ENCODE measurements at regions not wholly inside any gene's neighbourhood (a gene's known extent, or its start where the extent isn't known, plus 50 kb on each side); places are given as distances from the start of the nearest gene placed in this dataset.

DNA sequence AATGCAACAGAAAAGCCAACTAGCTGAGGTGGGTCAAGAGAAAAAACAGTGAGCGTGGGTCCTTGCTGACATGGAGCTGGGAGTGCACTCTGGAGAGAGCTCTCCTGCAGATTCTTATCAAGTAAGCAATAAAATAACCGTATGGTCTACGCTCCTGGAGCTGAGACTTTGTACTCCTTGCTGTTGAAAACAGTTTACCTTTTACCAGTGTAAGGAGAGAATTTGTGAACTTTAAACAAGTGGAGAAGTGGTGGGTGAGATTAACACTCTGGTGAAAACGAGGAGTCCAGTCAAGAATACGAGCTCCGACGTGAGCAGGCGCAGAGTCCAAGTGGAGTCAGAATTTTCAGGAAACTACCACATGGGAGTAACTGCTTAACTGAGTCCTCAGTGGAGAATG is 156.1 kb upstream of the ERCC6L2 start:
- intact Hi-C loops (cut with micrococcal nuclease): no loop called here
- 93% methylated on average over 2 of the region's 8 CpGs for WGBS (ENCODE audit: insufficient coverage)
- Mint-ChIP-seq H3K36me3 (no peaks in the 10 kb centered on the region), H3K4me3 (no peak overlapping the region), H3K27ac (no peak overlapping the region), H3K9me3 (peaks cover 15 to 31% (median 27%) of the 10 kb centered on the region in 7 donors), H3K4me1 (peaks cover 2% of the 10 kb centered on the region), H3K27me3 (ENCODE audit: low read depth in 3 of 3) (peaks cover 0 to 5% (median 3%) of the 10 kb centered on the region in 3 donors)
- Histone ChIP-seq H3K27me3 (ENCODE audit: control insufficient read depth in 2 of 2, insufficient read depth in 2 of 2, low read length in 2 of 2) (peaks cover 0 to 2% of the 10 kb centered on the region in 2 donors), H3K9me3 (replicated peaks in 1 of 2; ENCODE audit: control insufficient read depth in 1 of 2, insufficient read depth in 1 of 2, low read length in 2 of 2) (peaks cover 22 to 37% of the 10 kb centered on the region in 2 donors), H3K79me2 (ENCODE audit: insufficient read depth, low read length) (no peaks in the 10 kb centered on the region), H3K4me2 (replicated peaks; ENCODE audit: extremely low read depth, low read length, poor library complexity, severe bottlenecking) (no peak overlapping the region), H2AFZ (ENCODE audit: insufficient read depth, low read depth, low read length, poor library complexity, severe bottlenecking) (no peak overlapping the region), H3K9ac (ENCODE audit: insufficient read depth, low read length, poor library complexity, severe bottlenecking) (no peak overlapping the region), H3K36me3 (replicated peaks in 1 of 2; ENCODE audit: control insufficient read depth in 1 of 2, insufficient read depth in 2 of 2, low read length in 2 of 2) (no peaks in the 10 kb centered on the region), H3K4me3 (replicated peaks in 1 of 3; ENCODE audit: low read depth in 2 of 3, low read length in 3 of 3) (no peak overlapping the region), H4K20me1 (ENCODE audit: insufficient read depth, low read length) (no peaks in the 10 kb centered on the region), H3K27ac (ENCODE audit: low read depth in 1 of 2, low read length in 2 of 2) (no peak overlapping the region), H3K4me1 (ENCODE audit: control insufficient read depth in 1 of 2, insufficient read depth in 2 of 2, low read length in 2 of 2) (no peaks in the 10 kb centered on the region)
- TF ChIP-seq, protein P1, sequence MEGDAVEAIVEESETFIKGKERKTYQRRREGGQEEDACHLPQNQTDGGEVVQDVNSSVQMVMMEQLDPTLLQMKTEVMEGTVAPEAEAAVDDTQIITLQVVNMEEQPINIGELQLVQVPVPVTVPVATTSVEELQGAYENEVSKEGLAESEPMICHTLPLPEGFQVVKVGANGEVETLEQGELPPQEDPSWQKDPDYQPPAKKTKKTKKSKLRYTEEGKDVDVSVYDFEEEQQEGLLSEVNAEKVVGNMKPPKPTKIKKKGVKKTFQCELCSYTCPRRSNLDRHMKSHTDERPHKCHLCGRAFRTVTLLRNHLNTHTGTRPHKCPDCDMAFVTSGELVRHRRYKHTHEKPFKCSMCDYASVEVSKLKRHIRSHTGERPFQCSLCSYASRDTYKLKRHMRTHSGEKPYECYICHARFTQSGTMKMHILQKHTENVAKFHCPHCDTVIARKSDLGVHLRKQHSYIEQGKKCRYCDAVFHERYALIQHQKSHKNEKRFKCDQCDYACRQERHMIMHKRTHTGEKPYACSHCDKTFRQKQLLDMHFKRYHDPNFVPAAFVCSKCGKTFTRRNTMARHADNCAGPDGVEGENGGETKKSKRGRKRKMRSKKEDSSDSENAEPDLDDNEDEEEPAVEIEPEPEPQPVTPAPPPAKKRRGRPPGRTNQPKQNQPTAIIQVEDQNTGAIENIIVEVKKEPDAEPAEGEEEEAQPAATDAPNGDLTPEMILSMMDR (IDR thresholded peaks at IDR 0.05): no peak
- no peak for DNase-seq

DNA sequence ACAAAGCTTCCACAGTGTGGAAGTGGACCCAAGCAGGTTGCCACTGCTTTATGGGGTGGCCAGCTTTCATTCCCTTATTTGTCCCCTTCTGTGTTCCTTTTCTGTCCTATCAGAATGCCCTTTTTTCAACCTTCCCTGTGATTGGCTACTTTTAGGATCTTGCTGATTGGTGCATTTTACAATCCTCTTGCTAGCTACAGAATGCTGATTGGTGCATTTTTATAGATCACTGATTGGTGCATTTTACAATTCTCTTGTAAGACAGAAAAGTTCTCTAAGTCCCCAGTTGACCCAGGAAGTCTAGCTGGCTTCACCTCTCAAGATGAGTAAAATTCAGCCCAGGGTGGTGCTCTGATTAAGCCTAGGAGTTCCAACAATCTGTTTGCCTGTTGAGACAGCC is 157.2 kb upstream of the ERCC6L2 start:
- intact Hi-C loops (cut with micrococcal nuclease): no loop called here
- H3K27ac Mint-ChIP-seq: no peak overlapping the region

More for the DNA sequence above, 157.2 kb upstream of the ERCC6L2 start:
- H3K4me1 Mint-ChIP-seq: no peaks in the 10 kb centered on the region
- no peak overlapping the region for H3K9ac ChIP-seq (ENCODE audit: insufficient read depth, low read length, poor library complexity, severe bottlenecking)
- no peaks in the 10 kb centered on the region for H3K36me3 ChIP-seq (replicated peaks in 1 of 2; ENCODE audit: control insufficient read depth in 1 of 2, insufficient read depth in 2 of 2, low read length in 2 of 2)
- no peak overlapping the region for H3K4me3 ChIP-seq (replicated peaks in 1 of 3; ENCODE audit: low read depth in 2 of 3, low read length in 3 of 3)
- H3K4me2 ChIP-seq (replicated peaks; ENCODE audit: extremely low read depth, low read length, poor library complexity, severe bottlenecking): no peak overlapping the region
- H4K20me1 ChIP-seq (ENCODE audit: insufficient read depth, low read length): no peaks in the 10 kb centered on the region
- TF ChIP-seq, protein P1 (IDR thresholded peaks at IDR 0.05): no peak
- peaks cover 18 to 34% (median 31%) of the 10 kb centered on the region in 7 donors for H3K9me3 Mint-ChIP-seq
- no peaks in the 10 kb centered on the region for H3K79me2 ChIP-seq (ENCODE audit: insufficient read depth, low read length)
- H3K27me3 ChIP-seq (ENCODE audit: control insufficient read depth in 2 of 2, insufficient read depth in 2 of 2, low read length in 2 of 2): peaks cover 0 to 2% of the 10 kb centered on the region in 2 donors
- peaks cover 22 to 42% of the 10 kb centered on the region in 2 donors for H3K9me3 ChIP-seq (replicated peaks in 1 of 2; ENCODE audit: control insufficient read depth in 1 of 2, insufficient read depth in 1 of 2, low read length in 2 of 2)
- H2AFZ ChIP-seq (ENCODE audit: insufficient read depth, low read depth, low read length, poor library complexity, severe bottlenecking): no peak overlapping the region
- no peaks in the 10 kb centered on the region for H3K36me3 Mint-ChIP-seq
- H3K27ac ChIP-seq (ENCODE audit: low read depth in 1 of 2, low read length in 2 of 2): no peak overlapping the region
- H3K4me1 ChIP-seq (ENCODE audit: control insufficient read depth in 1 of 2, insufficient read depth in 2 of 2, low read length in 2 of 2): no peaks in the 10 kb centered on the region
- no peak for DNase-seq
- peaks cover 3 to 5% (median 4%) of the 10 kb centered on the region in 3 donors for H3K27me3 Mint-ChIP-seq (ENCODE audit: low read depth in 3 of 3)
- no peak overlapping the region for H3K4me3 Mint-ChIP-seq
